H9 (cell line): ENCODE measurements at regions not wholly inside any gene's neighbourhood (a gene's known extent, or its start where the extent isn't known, plus 50 kb on each side); places are given as distances from the start of the nearest gene placed in this dataset.

Experiments used
- DNase-seq: peaks from one replicate; pipeline ENCODE4 v3.0.0-alpha.2; 2017
- H2AFZ ChIP-seq: one replicate; pipeline ENCODE4 v1.6.1; 2013; ENCODE audit warnings: mild to moderate bottlenecking, low read length, control low read depth, moderate library complexity
- H2AK5ac ChIP-seq: 2 replicates; pipeline ENCODE4 v1.6.1; 2013; ENCODE audit warnings: low read length, control low read depth, mixed read lengths; ENCODE audit not compliant: insufficient read length
- H2BK120ac ChIP-seq: one replicate; pipeline ENCODE4 v1.6.1; 2013; ENCODE audit warnings: low read depth, mild to moderate bottlenecking, low read length, control low read depth, inconsistent platforms; ENCODE audit not compliant: poor library complexity, severe bottlenecking
- H2BK12ac ChIP-seq: 2 replicates; pipeline ENCODE4 v1.6.1; 2013; ENCODE audit warnings: low read length, control low read depth, mixed read lengths, low read depth; ENCODE audit not compliant: insufficient read length
- H2BK15ac ChIP-seq: 2 replicates; pipeline ENCODE4 v1.6.1; 2013; ENCODE audit warnings: low read depth, low read length, control low read depth
- H2BK20ac ChIP-seq: one replicate; pipeline ENCODE4 v1.6.1; 2013; ENCODE audit warnings: low read depth, mild to moderate bottlenecking, low read length, control low read depth, inconsistent platforms; ENCODE audit not compliant: poor library complexity, severe bottlenecking
- H2BK5ac ChIP-seq: 2 replicates; pipeline ENCODE4 v1.6.1; 2013; ENCODE audit warnings: low read length, control low read depth, mixed read lengths; ENCODE audit not compliant: insufficient read length
- H3K14ac ChIP-seq: 2 replicates; pipeline ENCODE4 v1.6.1; 2013; ENCODE audit warnings: low read length, control low read depth; ENCODE audit not compliant: insufficient read depth
- H3K18ac ChIP-seq: 2 replicates; pipeline ENCODE4 v1.6.1; 2013; ENCODE audit warnings: low read depth, mild to moderate bottlenecking, mixed read lengths, low read length, control low read depth; ENCODE audit not compliant: insufficient read length
- H3K23ac ChIP-seq: 2 replicates; pipeline ENCODE4 v1.6.1; 2013; ENCODE audit warnings: low read length, control low read depth, mixed read lengths, low read depth; ENCODE audit not compliant: insufficient read length
- H3K23me2 ChIP-seq: 2 replicates; pipeline ENCODE4 v1.6.1; 2013; ENCODE audit warnings: low read depth, mild to moderate bottlenecking, mixed read lengths, low read length, control low read depth; ENCODE audit not compliant: insufficient read length, poor library complexity, severe bottlenecking
- H3K27ac ChIP-seq: 2 replicates; pipeline ENCODE4 v1.5.1; 2013; ENCODE audit warnings: low read length, control low read depth, mixed read lengths, low read depth; ENCODE audit not compliant: insufficient read length
- H3K27me3 ChIP-seq: 2 replicates; pipeline ENCODE4 v1.6.1; 2013; ENCODE audit warnings: low read length, control low read depth, inconsistent platforms; ENCODE audit not compliant: insufficient read depth
- H3K4ac ChIP-seq: 2 replicates; pipeline ENCODE4 v1.6.1; 2013; ENCODE audit warnings: low read depth, mild to moderate bottlenecking, control low read depth, inconsistent platforms, low read length, moderate library complexity
- H3K4me1 ChIP-seq: 2 replicates; pipeline ENCODE4 v1.6.1; 2013; ENCODE audit warnings: low read length, control low read depth, inconsistent platforms; ENCODE audit not compliant: insufficient read depth
- H3K4me2 ChIP-seq: 2 replicates; pipeline ENCODE4 v1.6.1; 2013; ENCODE audit warnings: low read length, control low read depth, mixed read lengths; ENCODE audit not compliant: insufficient read length, insufficient read depth
- H3K56ac ChIP-seq: 2 replicates; pipeline ENCODE4 v1.6.1; 2013; ENCODE audit warnings: low read depth, mild to moderate bottlenecking, mixed read lengths, low read length, control low read depth; ENCODE audit not compliant: insufficient read length
- H3K79me1 ChIP-seq: 2 replicates; pipeline ENCODE4 v1.6.1; 2013; ENCODE audit warnings: low read depth, mild to moderate bottlenecking, moderate library complexity, low read length, control low read depth, inconsistent platforms; ENCODE audit not compliant: insufficient read depth, poor library complexity, severe bottlenecking
- H3K79me2 ChIP-seq: 2 replicates; pipeline ENCODE4 v1.6.1; 2013; ENCODE audit warnings: low read length, control low read depth, inconsistent platforms; ENCODE audit not compliant: insufficient read depth
- H3K9ac ChIP-seq: 2 replicates; pipeline ENCODE4 v1.6.1; 2013; ENCODE audit warnings: low read length, control low read depth, mixed read lengths; ENCODE audit not compliant: insufficient read length; ENCODE audit errors: extremely low read depth
- H3K9me3 ChIP-seq: one replicate; pipeline ENCODE4 v1.6.1; 2013; ENCODE audit warnings: low read depth, low read length, inconsistent platforms; ENCODE audit not compliant: control insufficient read depth
- H3T11ph ChIP-seq: one replicate; pipeline ENCODE4 v1.6.1; 2013; ENCODE audit warnings: mild to moderate bottlenecking, low read length, control low read depth, inconsistent platforms
- H4K20me1 ChIP-seq: one replicate; pipeline ENCODE4 v1.6.1; 2013; ENCODE audit not compliant: control insufficient read depth, insufficient read length, insufficient read depth
- H4K5ac ChIP-seq: 2 replicates; pipeline ENCODE4 v1.6.1; 2013; ENCODE audit warnings: low read depth, mild to moderate bottlenecking, mixed read lengths, low read length, control low read depth; ENCODE audit not compliant: insufficient read length
- H4K8ac ChIP-seq: replicated peaks from 2 replicates; pipeline ENCODE4 v1.6.1; 2013; ENCODE audit warnings: low read length, control low read depth, mixed read lengths, low read depth; ENCODE audit not compliant: insufficient read length
- H4K91ac ChIP-seq: 2 replicates; pipeline ENCODE4 v1.6.1; 2013; ENCODE audit warnings: low read depth, mild to moderate bottlenecking, moderate library complexity, mixed read lengths, low read length, control low read depth; ENCODE audit not compliant: insufficient read length
- H3K27ac Mint-ChIP-seq, 3 experiments: 2 replicates in 2 of 3; 3 replicates in 1 of 3; pipeline ENCODE4 v1.8.0; 2020 to 2021; ENCODE audit warnings: mixed read lengths in 3 of 3, mild to moderate bottlenecking in 1 of 3, moderate library complexity in 1 of 3
- H3K27me3 Mint-ChIP-seq: 2 replicates; pipeline ENCODE4 v1.8.0; 2021; ENCODE audit warnings: low read depth, mild to moderate bottlenecking, moderate library complexity, mixed read lengths
- H3K36me3 Mint-ChIP-seq, 3 experiments: 2 replicates in 2 of 3; 3 replicates in 1 of 3; pipeline ENCODE4 v1.8.0; 2020 to 2021; ENCODE audit warnings: low read depth in 3 of 3, mixed read lengths in 3 of 3; ENCODE audit not compliant: insufficient read depth in 1 of 3
- H3K4me1 Mint-ChIP-seq, 2 experiments: 2 replicates each; pipeline ENCODE4 v1.8.0; 2020; ENCODE audit warnings: mixed read lengths in 2 of 2
- H3K4me3 Mint-ChIP-seq, 2 experiments: 2 replicates in 1 of 2; 3 replicates in 1 of 2; pipeline ENCODE4 v1.8.0; 2020 to 2021; ENCODE audit warnings: mild to moderate bottlenecking in 2 of 2, mixed read lengths in 2 of 2, moderate library complexity in 1 of 2
- H3K9me3 Mint-ChIP-seq, 2 experiments: 2 replicates in 1 of 2; 3 replicates in 1 of 2; pipeline ENCODE4 v1.8.0; 2020; ENCODE audit warnings: mild to moderate bottlenecking in 2 of 2, mixed read lengths in 2 of 2, moderate library complexity in 1 of 2
- WGBS: extraction: QIAGEN DNeasy Blood & Tissue Kit; methylation state at CpG from one replicate; pipeline ENCODE4 v1.1.7; 2013; ENCODE audit warnings: missing lambda C conversion rate, low lambda C conversion rate, mixed read lengths; ENCODE audit not compliant: insufficient read length; ENCODE audit errors: extremely low coverage; 5-methylcytosine and 5-hydroxymethylcytosine counted together
- TF ChIP-seq, protein P1 (sequence below): fragments of 200-600 bp; sonication (generic); conservative IDR thresholded peaks from 3 replicates; pipeline ENCODE4 v1.8.0; 2021; ENCODE audit warnings: antibody characterized with exemption, mild to moderate bottlenecking

GRCh38 chr11:104405277-104405676, 241.3 kb upstream of the PDGFD start:
- Mint-ChIP-seq H3K4me3 (no peak overlapping the region), H3K36me3 (peaks cover 0 to 5% (median 2%) of the 10 kb centered on the region in 3 experiments; a peak in 3 of 7 replicates), H3K9me3 (no peaks in the 10 kb centered on the region; a peak in 1 of 5 replicates), H3K27ac (peak overlapping the region in 1 of 3 experiments; percentile 89; a peak in 1 of 7 replicates), H3K27me3 (no peaks in the 10 kb centered on the region), H3K4me1 (peaks cover 35 to 36% of the 10 kb centered on the region in 2 experiments)
- no peak overlapping the region for H4K91ac ChIP-seq
- H3K4me1 ChIP-seq: peaks cover 3% of the 10 kb centered on the region; the same call in 1 of the 2 replicates
- H3K23ac ChIP-seq: no peak overlapping the region
- no peak overlapping the region for H4K5ac ChIP-seq
- H3K18ac ChIP-seq: no peak overlapping the region
- TF ChIP-seq, protein P1, sequence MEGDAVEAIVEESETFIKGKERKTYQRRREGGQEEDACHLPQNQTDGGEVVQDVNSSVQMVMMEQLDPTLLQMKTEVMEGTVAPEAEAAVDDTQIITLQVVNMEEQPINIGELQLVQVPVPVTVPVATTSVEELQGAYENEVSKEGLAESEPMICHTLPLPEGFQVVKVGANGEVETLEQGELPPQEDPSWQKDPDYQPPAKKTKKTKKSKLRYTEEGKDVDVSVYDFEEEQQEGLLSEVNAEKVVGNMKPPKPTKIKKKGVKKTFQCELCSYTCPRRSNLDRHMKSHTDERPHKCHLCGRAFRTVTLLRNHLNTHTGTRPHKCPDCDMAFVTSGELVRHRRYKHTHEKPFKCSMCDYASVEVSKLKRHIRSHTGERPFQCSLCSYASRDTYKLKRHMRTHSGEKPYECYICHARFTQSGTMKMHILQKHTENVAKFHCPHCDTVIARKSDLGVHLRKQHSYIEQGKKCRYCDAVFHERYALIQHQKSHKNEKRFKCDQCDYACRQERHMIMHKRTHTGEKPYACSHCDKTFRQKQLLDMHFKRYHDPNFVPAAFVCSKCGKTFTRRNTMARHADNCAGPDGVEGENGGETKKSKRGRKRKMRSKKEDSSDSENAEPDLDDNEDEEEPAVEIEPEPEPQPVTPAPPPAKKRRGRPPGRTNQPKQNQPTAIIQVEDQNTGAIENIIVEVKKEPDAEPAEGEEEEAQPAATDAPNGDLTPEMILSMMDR: no peak
- no peak for DNase-seq
- H3T11ph ChIP-seq: no peak overlapping the region
- H3K79me2 ChIP-seq: no peaks in the 10 kb centered on the region
- H3K56ac ChIP-seq: no peak overlapping the region
- H3K27me3 ChIP-seq: no peaks in the 10 kb centered on the region
- H3K23me2 ChIP-seq: no peaks in the 10 kb centered on the region
- no peak overlapping the region for H2BK20ac ChIP-seq
- no peak overlapping the region for H4K8ac ChIP-seq
- no peak overlapping the region for H2BK120ac ChIP-seq
- H2BK15ac ChIP-seq: no peak overlapping the region
- H2BK5ac ChIP-seq: no peak overlapping the region
- no peak overlapping the region for H2BK12ac ChIP-seq
- no peak overlapping the region for H3K4me2 ChIP-seq
- H4K20me1 ChIP-seq: no peaks in the 10 kb centered on the region
- no peaks in the 10 kb centered on the region for H3K79me1 ChIP-seq
- no peak overlapping the region for H3K14ac ChIP-seq
- no peak overlapping the region for H2AFZ ChIP-seq
- H3K4ac ChIP-seq: no peak overlapping the region
- no CpG with 5 or more reads among the region's 1 CpG for WGBS
- H3K9me3 ChIP-seq: no peaks in the 10 kb centered on the region
- H3K27ac ChIP-seq: no peak overlapping the region
- no peak overlapping the region for H3K9ac ChIP-seq
- no peak overlapping the region for H2AK5ac ChIP-seq
